IPS-15b (cell line): ENCODE measurements at regions not wholly inside any gene's neighbourhood (a gene's known extent, or its start where the extent isn't known, plus 50 kb on each side); places are given as distances from the start of the nearest gene placed in this dataset.
A peak's percentile ranks its signal among the peaks of the same experiment; 100 is the strongest.

Experiments used
- H3K27me3 ChIP-seq: one replicate; pipeline ENCODE4 v1.6.1; 2013; ENCODE audit warnings: low read length; ENCODE audit not compliant: control insufficient read depth, insufficient read depth
- H3K36me3 ChIP-seq: one replicate; pipeline ENCODE4 v1.6.1; 2013; ENCODE audit warnings: low read length; ENCODE audit not compliant: control insufficient read depth, insufficient read depth
- H3K4me1 ChIP-seq: one replicate; pipeline ENCODE4 v1.6.1; 2013; ENCODE audit warnings: mild to moderate bottlenecking, low read length; ENCODE audit not compliant: control insufficient read depth, insufficient read depth
- H3K4me3 ChIP-seq: one replicate; pipeline ENCODE4 v1.5.1; 2013; ENCODE audit warnings: low read depth, low read length
- H3K9ac ChIP-seq: one replicate; pipeline ENCODE4 v1.6.1; 2013; ENCODE audit warnings: low read depth, mild to moderate bottlenecking, low read length
- H3K9me3 ChIP-seq: one replicate; pipeline ENCODE4 v1.6.1; 2013; ENCODE audit warnings: mild to moderate bottlenecking, low read length; ENCODE audit not compliant: control insufficient read depth, insufficient read depth

- Histone ChIP-seq H3K9me3 (no peaks in the 10 kb centered on the region), H3K4me3 (no peak overlapping the region), H3K36me3 (no peaks in the 10 kb centered on the region), H3K9ac (no peak overlapping the region), H3K4me1 (peaks cover 17% of the 10 kb centered on the region), H3K27me3 (peaks cover 2% of the 10 kb centered on the region)
Observed at GRCh38 chr17:34825102-34825501, 136.2 kb downstream of the CCT6B start.

DNA sequence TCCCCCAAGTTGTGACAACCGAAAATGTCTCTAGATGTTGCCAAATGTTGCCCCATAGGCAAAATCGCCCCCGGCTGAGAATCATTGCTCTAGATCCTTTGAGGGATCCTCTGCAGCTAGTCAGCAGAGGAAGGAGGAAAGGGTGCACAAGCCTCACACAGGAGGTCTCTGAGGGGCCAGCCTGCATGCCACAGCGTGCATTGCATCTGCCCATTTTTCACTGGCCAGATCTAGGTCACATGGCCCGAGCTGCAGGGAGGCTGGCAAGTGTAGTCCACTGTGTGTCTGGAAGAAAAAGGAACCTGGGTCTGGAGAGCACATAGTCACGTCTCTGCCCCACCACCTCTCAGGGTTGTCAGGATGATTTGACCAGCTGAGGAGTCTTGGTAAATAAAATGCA is 138.2 kb downstream of the CCT6B start:
- Histone ChIP-seq H3K9ac (no peak overlapping the region), H3K27me3 (peaks cover 17% of the 10 kb centered on the region), H3K9me3 (no peaks in the 10 kb centered on the region), H3K36me3 (no peaks in the 10 kb centered on the region), H3K4me1 (peaks cover 16% of the 10 kb centered on the region), H3K4me3 (no peak overlapping the region)

GRCh38 chr17:34822007-34822739 is 139.1 kb downstream of the CCT6B start:
- Histone ChIP-seq H3K9ac (no peak overlapping the region), H3K36me3 (no peaks in the 10 kb centered on the region), H3K4me1 (peaks cover 16% of the 10 kb centered on the region), H3K9me3 (no peaks in the 10 kb centered on the region), H3K27me3 (peaks cover 20% of the 10 kb centered on the region), H3K4me3 (no peak overlapping the region)

- Histone ChIP-seq H3K4me3 (no peak overlapping the region), H3K27me3 (peaks cover 20% of the 10 kb centered on the region), H3K9ac (no peak overlapping the region), H3K36me3 (no peaks in the 10 kb centered on the region), H3K4me1 (peaks cover 16% of the 10 kb centered on the region), H3K9me3 (no peaks in the 10 kb centered on the region)
Observed at GRCh38 chr17:34820922-34821321, 140.3 kb downstream of the CCT6B start.

DNA sequence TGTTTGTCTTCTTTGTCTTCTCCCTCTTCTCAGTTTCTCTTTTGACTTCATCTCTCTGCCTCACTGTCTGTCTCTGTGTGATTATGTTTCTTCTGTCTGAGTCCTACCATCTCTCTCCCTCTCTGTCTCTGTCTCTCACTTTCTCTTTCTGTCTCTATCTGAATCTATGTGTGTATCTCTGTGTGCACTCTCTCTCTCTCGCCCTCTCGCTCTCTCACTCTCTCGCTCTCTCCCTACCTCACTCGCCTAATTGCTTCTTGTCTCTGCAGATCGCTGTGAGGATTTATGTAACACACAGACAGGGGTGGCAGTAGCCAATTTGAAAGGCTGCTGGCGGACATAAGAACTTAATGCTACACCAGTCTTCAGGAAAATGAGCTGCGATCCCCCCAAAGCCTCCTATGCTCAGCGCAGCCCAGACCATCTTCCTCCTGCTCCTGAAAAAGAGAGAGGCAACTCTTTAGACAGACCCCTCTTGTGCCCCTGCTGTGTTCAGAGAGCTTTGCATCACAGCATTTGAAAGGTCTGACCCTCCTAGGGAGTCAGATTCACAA is 140.9 kb downstream of the CCT6B start:
- Histone ChIP-seq H3K4me3 (peak overlapping the region; percentile 12), H3K36me3 (no peaks in the 10 kb centered on the region), H3K9me3 (no peaks in the 10 kb centered on the region), H3K27me3 (peaks cover 23% of the 10 kb centered on the region), H3K4me1 (peaks cover 16% of the 10 kb centered on the region), H3K9ac (no peak overlapping the region)

GRCh38 chr17:34817252-34818035 is 143.8 kb downstream of the CCT6B start:
- Histone ChIP-seq H3K36me3 (no peaks in the 10 kb centered on the region), H3K9ac (no peak overlapping the region), H3K4me1 (peaks cover 16% of the 10 kb centered on the region), H3K9me3 (no peaks in the 10 kb centered on the region), H3K4me3 (no peak overlapping the region), H3K27me3 (peaks cover 23% of the 10 kb centered on the region)

DNA sequence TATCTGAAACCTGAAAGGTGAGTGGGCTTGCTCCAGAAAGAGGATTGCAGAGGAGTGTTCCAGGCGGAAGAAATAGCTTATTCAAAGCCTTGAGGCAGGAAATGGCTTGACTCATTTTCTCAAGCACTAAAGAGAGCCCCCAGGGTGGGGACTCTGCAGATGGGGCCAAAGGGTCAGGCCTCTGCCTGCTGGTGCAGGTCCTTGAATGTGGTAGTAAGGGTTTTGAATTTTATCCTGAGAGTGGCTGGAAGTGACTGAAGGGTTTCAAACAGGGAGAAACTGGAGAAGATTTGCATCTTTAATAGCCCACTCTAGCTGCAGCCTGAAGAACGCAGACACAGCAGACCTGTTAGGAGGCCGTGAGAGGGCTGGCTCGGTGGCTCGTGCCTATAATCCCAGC is 144.4 kb downstream of the CCT6B start:
- Histone ChIP-seq H3K9ac (no peak overlapping the region), H3K36me3 (no peaks in the 10 kb centered on the region), H3K27me3 (peaks cover 23% of the 10 kb centered on the region), H3K4me3 (no peak overlapping the region), H3K4me1 (peaks cover 16% of the 10 kb centered on the region), H3K9me3 (no peaks in the 10 kb centered on the region)

DNA sequence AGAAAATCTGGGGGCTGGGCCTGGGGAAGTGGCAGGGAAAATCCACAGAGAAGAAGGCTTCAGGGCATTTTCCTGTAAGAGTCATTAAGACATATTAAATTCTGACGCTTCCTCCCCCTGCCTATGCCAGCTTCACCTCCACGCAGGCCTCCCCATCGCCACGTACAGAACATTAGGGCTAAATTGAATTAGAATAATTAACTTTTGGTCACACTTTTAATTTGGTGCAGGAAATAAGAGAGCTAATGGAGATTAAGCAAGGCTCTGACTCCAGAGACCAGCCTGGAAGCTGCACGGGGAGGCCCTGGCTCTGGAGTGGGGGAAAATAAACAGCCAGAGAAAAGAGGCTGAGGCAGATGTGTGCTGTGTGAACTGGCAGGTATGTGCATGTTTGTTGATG is 148.0 kb downstream of the CCT6B start:
- Histone ChIP-seq H3K27me3 (peaks cover 9% of the 10 kb centered on the region), H3K4me3 (no peak overlapping the region), H3K36me3 (no peaks in the 10 kb centered on the region), H3K4me1 (no peaks in the 10 kb centered on the region), H3K9ac (no peak overlapping the region), H3K9me3 (no peaks in the 10 kb centered on the region)

GRCh38 chr17:34811561-34811960 is 149.7 kb downstream of the CCT6B start:
- Histone ChIP-seq H3K4me1 (no peaks in the 10 kb centered on the region), H3K36me3 (no peaks in the 10 kb centered on the region), H3K9me3 (no peaks in the 10 kb centered on the region), H3K27me3 (peaks cover 3% of the 10 kb centered on the region), H3K9ac (no peak overlapping the region), H3K4me3 (no peak overlapping the region)

- peaks cover 34% of the 10 kb centered on the region for H3K27me3 ChIP-seq
- H3K36me3 ChIP-seq, result no peaks in the 10 kb centered on the region
- no peak overlapping the region for H3K9ac ChIP-seq
- peaks cover 11% of the 10 kb centered on the region for H3K4me1 ChIP-seq
- H3K9me3 ChIP-seq, result no peaks in the 10 kb centered on the region
- H3K4me3 ChIP-seq, result no peak overlapping the region
Observed at GRCh38 chr17:34800661-34801060, 160.6 kb downstream of the CCT6B start.

DNA sequence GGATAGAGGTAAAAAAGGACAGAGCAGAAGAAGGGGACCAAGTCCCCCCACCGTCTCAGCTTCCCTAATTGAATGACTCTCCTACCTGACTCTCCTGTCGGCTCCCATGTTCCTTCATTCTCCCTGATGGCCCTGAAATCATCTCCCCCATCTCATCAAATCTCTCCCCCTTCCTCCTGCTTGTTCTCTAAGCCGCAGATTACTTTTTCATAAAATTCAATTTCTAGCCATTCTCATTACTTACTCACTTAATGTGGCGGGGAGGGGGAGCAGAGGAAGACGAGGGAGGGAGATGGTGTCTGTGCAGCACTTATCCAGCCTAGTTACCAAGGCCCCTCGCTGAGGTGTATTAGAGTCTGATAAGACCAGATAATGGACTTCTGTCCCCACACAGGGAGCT is 161.5 kb downstream of the CCT6B start:
- Histone ChIP-seq H3K9ac (no peak overlapping the region), H3K9me3 (no peaks in the 10 kb centered on the region), H3K36me3 (no peaks in the 10 kb centered on the region), H3K4me1 (peaks cover 11% of the 10 kb centered on the region), H3K4me3 (no peak overlapping the region), H3K27me3 (peaks cover 41% of the 10 kb centered on the region)

GRCh38 chr17:34798581-34798980 is 162.7 kb downstream of the CCT6B start:
- H3K36me3 ChIP-seq, result no peaks in the 10 kb centered on the region
- peaks cover 11% of the 10 kb centered on the region for H3K4me1 ChIP-seq
- H3K4me3 ChIP-seq, result no peak overlapping the region
- peaks cover 47% of the 10 kb centered on the region for H3K27me3 ChIP-seq
- H3K9ac ChIP-seq, result no peak overlapping the region
- no peaks in the 10 kb centered on the region for H3K9me3 ChIP-seq
